Ovary (tissue), 7 donors: ENCODE measurements at regions not wholly inside any gene's neighbourhood (a gene's known extent, or its start where the extent isn't known, plus 50 kb on each side); places are given as distances from the start of the nearest gene placed in this dataset.
"Not testable (repeated sequence)": the region's sequence is repeated elsewhere in the genome, so short reads cannot be mapped to it uniquely, and the experiment has no call there.

ENCODE experiments used
- DNase-seq, 5 donors: peaks; one replicate each; pipeline ENCODE4 v3.0.0-alpha.2; 2019 to 2020
- H3K27ac ChIP-seq, 2 donors: fragments of 200-600 bp; one replicate each; pipeline versions ENCODE4 v1.5.1 to v1.8.0; 2019 to 2022
- H3K27me3 ChIP-seq: fragments of 200-600 bp; one replicate; pipeline ENCODE4 v1.8.0; 2022
- H3K36me3 ChIP-seq: fragments of 200-600 bp; sonication (generic); one replicate; pipeline ENCODE4 v1.5.1; 2019
- H3K4me1 ChIP-seq: one replicate; pipeline ENCODE4 v1.8.1; 2013; ENCODE audit warnings: mild to moderate bottlenecking, moderate library complexity; ENCODE audit not compliant: insufficient read depth
- H3K4me3 ChIP-seq: fragments of 200-600 bp; sonication (generic); one replicate; pipeline ENCODE4 v1.5.1; 2017
- H3K9me3 ChIP-seq, 2 donors: fragments of 200-600 bp in 1 of 2; sonication (generic) in 1 of 2; one replicate each; pipeline versions ENCODE4 v1.5.1 to v1.8.1; 2013 to 2019; ENCODE audit warnings: mild to moderate bottlenecking in 1 of 2, moderate library complexity in 1 of 2
- CTCF ChIP-seq, 3 donors: fragments of 450-650 bp in 2 of 3; fragments of 200-600 bp in 1 of 3; IDR thresholded peaks; one replicate each; pipeline versions ENCODE4 v1.5.1 to v1.8.0; 2016 to 2022; ENCODE audit warnings: antibody characterized with exemption in 3 of 3, mild to moderate bottlenecking in 1 of 3
- EP300 ChIP-seq: sonication (generic); formaldehyde crosslinking; IDR thresholded peaks from one replicate; pipeline ENCODE4 v1.6.1; 2017; ENCODE audit warnings: antibody characterized with exemption
- POLR2A ChIP-seq: fragments of 450-650 bp; IDR thresholded peaks from one replicate; pipeline ENCODE4 v1.6.1; 2017; ENCODE audit warnings: antibody characterized with exemption, mild to moderate bottlenecking, moderate library complexity
- WGBS, 3 donors: extraction: QIAGEN DNeasy Blood & Tissue Kit in 1 of 3; methylation state at CpG; one replicate each; pipeline versions ENCODE4 v1.1.5 to v1.1.7; 2013 to 2017; 5-methylcytosine and 5-hydroxymethylcytosine counted together
- intact Hi-C, 4 donors: fragments of 100-400 bp; cut with DNase I; formaldehyde crosslinking; loops; one replicate each; pipeline versions ENCODE4 v1.11.0 to v1.15.1; 2022 to 2023
- donor health status: DM: no; HTN: no; CAD: no; lungs with moderate emphysema.
- donor health status: DM: no; HTN: no; CAD: no.
- donor health status: Bipolar disorder and iron deficiency.
- donor health status: DM: no; HTN: no; CAD: no.
- donor health status: DM: yes; HTN: yes; CAD: no.

DNA sequence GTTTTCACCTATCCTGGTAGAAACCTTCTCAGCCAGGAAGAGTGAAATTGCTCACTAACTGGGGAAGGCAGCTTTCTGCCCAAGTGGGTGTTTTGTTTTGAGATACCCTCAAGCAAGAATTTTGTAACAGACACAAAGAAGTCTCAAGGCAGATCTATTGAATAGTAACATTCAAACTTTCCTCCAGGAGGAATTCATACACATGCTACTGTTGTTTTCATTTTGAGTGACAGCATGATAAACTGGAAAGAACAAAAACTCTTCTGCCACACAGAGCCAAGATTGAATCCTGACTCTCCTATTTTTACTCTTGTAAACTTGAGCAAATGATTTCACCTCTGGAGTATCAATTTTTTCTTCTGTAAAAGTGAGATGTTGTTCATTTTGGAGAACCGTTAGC lies 54.8 kb upstream of the MBNL1 start:
- Histone ChIP-seq H3K36me3 (no peaks in the 10 kb centered on the region), H3K4me1 (peaks cover 1% of the 10 kb centered on the region), H3K27ac (no peak overlapping the region), H3K4me3 (no peak overlapping the region), H3K27me3 (no peaks in the 10 kb centered on the region), H3K9me3 (no peaks in the 10 kb centered on the region)
- intact Hi-C loops: no loop called here
- 88 to 95% (median 91%) methylated on average over 1 of the region's 1 CpG for WGBS, 3 donors
- no peak for TF ChIP-seq CTCF (IDR thresholded peaks at IDR 0.05)
- no peak for DNase-seq

DNA sequence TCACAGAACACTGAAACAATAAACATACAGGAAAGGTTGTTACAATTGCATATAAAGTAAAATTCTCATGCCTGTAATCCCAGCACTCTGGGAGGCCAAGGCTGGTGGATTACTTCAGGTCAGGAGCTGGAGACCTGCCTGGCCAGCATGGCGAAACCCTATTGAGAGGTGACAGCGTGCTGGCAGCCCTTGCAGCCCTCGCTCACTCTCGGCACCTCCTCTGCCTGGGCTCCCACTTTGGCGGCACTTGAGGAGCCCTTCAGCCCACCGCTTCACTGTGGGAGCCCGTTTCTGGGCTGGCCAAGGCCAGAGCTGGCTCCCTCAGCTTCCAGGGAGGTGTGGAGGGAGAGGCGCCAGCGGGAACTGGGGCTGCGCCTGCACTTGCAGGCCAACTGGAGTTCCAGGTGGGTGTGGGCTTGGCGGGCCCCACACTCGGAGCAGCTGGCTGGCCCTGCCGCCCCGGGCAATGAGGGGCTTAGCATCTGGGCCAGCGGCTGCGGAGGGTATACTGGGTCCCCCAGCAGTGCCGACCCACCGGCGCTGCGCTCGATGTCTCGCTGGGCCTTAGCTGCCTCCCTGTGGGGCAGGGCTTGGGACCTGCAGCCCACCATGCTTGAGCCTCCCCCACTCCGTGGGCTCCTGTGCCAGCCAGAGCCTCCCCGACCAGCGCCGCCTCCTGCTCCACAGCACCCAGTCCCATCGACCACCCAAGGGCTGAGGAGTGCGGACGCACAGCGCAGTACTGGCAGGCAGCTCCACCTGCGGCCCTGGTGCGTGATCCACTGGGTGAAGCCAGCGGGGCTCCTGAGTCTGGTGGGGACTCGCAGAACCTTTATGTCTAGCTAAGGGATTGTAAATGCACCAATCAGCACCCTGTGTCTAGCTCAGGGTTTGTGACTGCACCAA lies 51.5 kb upstream of the MBNL1 start:
- H3K9me3 ChIP-seq, H3K4me3 ChIP-seq, H3K36me3 ChIP-seq, DNase-seq, H3K4me1 ChIP-seq, intact Hi-C loops, H3K27me3 ChIP-seq, H3K27ac ChIP-seq: not testable (repeated sequence)
- WGBS, 3 donors: 97 to 98% (median 98%) methylated on average over 32 to 34 of the region's 34 CpGs

GRCh38 chr3:152218602-152219001 lies 50.1 kb upstream of the MBNL1 start:
- Histone ChIP-seq H3K4me3 (no peak overlapping the region), H3K27ac (no peak overlapping the region), H3K9me3 (no peaks in the 10 kb centered on the region), H3K27me3 (no peaks in the 10 kb centered on the region), H3K4me1 (no peaks in the 10 kb centered on the region), H3K36me3 (no peaks in the 10 kb centered on the region)
- TF ChIP-seq POLR2A: no peak
- no peak for TF ChIP-seq EP300
- no peak for TF ChIP-seq CTCF (IDR thresholded peaks at IDR 0.05)
- DNase-seq: no peak
- WGBS, 3 donors: 93 to 96% (median 93%) methylated on average over 1 of the region's 1 CpG
- intact Hi-C loops: no loop called here
